ENCODE measurements at regions not wholly inside any gene's neighbourhood (a gene's known extent, or its start where the extent isn't known, plus 50 kb on each side); places are given as distances from the start of the nearest gene placed in this dataset.

DNA sequence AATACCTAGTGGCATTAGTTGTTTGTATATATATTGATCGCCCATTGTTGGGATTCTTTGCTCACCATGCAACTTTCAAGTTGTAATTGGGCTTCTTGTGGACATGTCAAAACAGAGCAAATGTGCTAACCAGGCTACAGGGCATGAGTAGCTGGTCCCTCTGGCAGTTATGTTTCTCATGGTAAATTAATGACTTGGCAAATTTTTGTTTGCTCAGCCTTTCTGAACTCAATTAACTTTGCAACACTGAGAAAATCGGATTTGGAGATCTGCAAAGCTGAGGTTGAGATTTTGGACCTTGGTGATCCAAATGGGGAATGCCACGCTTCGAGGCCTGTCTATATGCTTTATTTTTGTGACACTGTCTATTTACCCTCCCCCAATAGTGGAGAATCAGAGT, 138.5 kb upstream of the PIRT start:
- TF ChIP-seq CTCF (IDR thresholded peaks at IDR 0.05), result no peak
- intact Hi-C loops (cut with DNase I), result no loop called here
- Histone ChIP-seq H3K36me3 (no peaks in the 10 kb centered on the region), H3K4me1 (no peaks in the 10 kb centered on the region), H3K27me3 (no peaks in the 10 kb centered on the region), H3K9me3 (no peaks in the 10 kb centered on the region), H3K4me3 (no peak overlapping the region), H3K27ac (no peak overlapping the region)
- DNase-seq (no peak), ATAC-seq (no peak)

DNA sequence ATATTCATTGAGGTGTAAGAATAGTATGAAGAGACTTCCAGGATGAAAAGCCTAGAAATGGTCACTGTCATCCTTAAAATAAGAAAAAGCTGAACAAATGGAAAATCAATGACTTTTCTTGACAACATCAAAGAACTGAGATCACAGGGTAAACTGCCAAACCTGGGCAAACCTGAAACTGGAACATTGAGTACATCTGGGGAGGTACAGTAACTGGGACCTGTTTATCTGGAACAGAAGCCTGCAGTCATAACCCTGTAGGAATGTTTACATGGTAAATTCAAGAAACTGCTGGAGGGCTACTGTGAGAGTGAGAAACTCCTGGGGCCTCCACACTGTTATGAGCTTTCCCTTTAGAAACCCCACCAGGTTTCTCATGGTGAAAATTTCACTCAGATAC, 130.1 kb upstream of the PIRT start:
- no peak for ATAC-seq
- intact Hi-C loops (cut with DNase I), result no loop called here
- no peaks in the 10 kb centered on the region for H3K4me1 ChIP-seq

DNA sequence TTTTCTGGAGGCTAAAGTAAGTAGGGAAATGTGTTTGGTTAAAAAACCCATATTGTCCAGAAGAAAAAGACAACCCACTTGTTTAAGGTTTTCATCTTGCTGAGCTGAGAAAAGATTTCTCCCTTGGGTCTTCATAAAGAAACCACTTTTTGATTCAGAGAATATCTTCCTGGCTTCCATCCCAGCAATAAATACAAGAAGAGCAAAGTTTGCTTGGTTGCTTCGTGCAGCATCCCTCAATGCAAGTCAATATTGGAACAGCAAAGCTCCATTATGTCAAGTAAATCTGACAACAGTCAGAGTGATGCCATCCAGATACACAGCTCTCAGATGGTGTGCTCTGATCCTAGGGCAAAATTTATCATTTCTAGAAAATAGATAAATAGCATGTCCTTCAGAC, 118.9 kb upstream of the PIRT start:
- H3K27me3 ChIP-seq, result no peaks in the 10 kb centered on the region
- no peaks in the 10 kb centered on the region for H3K4me1 ChIP-seq
- ATAC-seq, result no peak
- no peak for TF ChIP-seq CTCF (IDR thresholded peaks at IDR 0.05)
- intact Hi-C loops (cut with DNase I), result no loop called here
- H3K36me3 ChIP-seq, result no peaks in the 10 kb centered on the region
- no peaks in the 10 kb centered on the region for H3K9me3 ChIP-seq
- no peak overlapping the region for H3K4me3 ChIP-seq
- H3K27ac ChIP-seq, result no peak overlapping the region
- DNase-seq, result no peak

More for the DNA sequence above, 130.1 kb upstream of the PIRT start:
- no peaks in the 10 kb centered on the region for H3K9me3 ChIP-seq
- H3K4me3 ChIP-seq, result no peak overlapping the region
- H3K27me3 ChIP-seq, result no peaks in the 10 kb centered on the region
- no peaks in the 10 kb centered on the region for H3K36me3 ChIP-seq
- TF ChIP-seq CTCF (IDR thresholded peaks at IDR 0.05), result no peak
- DNase-seq, result no peak
- H3K27ac ChIP-seq, result no peak overlapping the region

DNA sequence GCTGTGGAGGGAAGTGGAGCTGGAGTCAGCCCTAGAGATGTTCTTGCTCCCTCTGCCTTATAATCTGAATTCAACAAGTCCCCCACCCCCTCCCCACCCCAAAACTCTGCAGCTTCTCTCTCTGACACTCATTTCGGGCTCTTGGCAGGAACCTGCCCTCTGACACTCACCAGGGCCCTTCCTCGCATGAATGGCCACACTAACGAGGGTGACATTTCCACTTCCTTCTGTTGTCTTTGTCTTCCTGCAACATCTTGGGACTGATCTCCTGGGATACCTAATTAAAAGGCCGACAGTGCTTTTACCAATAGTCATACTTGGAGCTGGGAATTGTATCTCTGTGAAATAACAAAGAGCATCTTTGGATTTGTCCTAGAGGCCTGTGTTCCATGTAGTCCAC, 106.9 kb upstream of the PIRT start:
- TF ChIP-seq CTCF (IDR thresholded peaks at IDR 0.05), result no peak
- ATAC-seq, result no peak
- no peak overlapping the region for H3K4me3 ChIP-seq
- no peaks in the 10 kb centered on the region for H3K9me3 ChIP-seq
- H3K27ac ChIP-seq, result no peak overlapping the region
- no peaks in the 10 kb centered on the region for H3K36me3 ChIP-seq
- no peaks in the 10 kb centered on the region for H3K27me3 ChIP-seq
- DNase-seq, result no peak
- H3K4me1 ChIP-seq, result no peaks in the 10 kb centered on the region
- intact Hi-C loops (cut with DNase I), result no loop called here

- Histone ChIP-seq H3K4me3 (no peak overlapping the region), H3K4me1 (no peaks in the 10 kb centered on the region), H3K36me3 (no peaks in the 10 kb centered on the region), H3K27ac (no peak overlapping the region), H3K27me3 (peaks cover 0 to 12% of the 10 kb centered on the region in 2 donors), H3K9me3 (no peaks in the 10 kb centered on the region)
- TF ChIP-seq CTCF (IDR thresholded peaks at IDR 0.05), result no peak
- intact Hi-C loops (cut with DNase I), result no loop called here
- no peak for DNase-seq
- ATAC-seq, result no peak
Measured at GRCh38 chr17:10936931-10937330, 99.0 kb upstream of the PIRT start.

All from left lung (tissue), 4 donors.